Bronchial epithelial cell (primary cell): ENCODE measurements at regions not wholly inside any gene's neighbourhood (a gene's known extent, or its start where the extent isn't known, plus 50 kb on each side); places are given as distances from the start of the nearest gene placed in this dataset.
"Not testable (repeated sequence)": the region's sequence is repeated elsewhere in the genome, so short reads cannot be mapped to it uniquely, and the experiment has no call there.

ENCODE experiments used
- DNase-seq: peaks from one replicate; pipeline ENCODE4 v3.0.0-alpha.2; 2010; ENCODE audit warnings: low read depth
- FAIRE-seq: peaks from 2 replicates; lab custom pipeline; 2011; peaks lifted over from hg19 to GRCh38; lab: Jason Lieb, UNC
- H3K27me3 ChIP-seq: 2 replicates; pipeline ENCODE4 v1.5.1; 2011; ENCODE audit warnings: low read length; ENCODE audit not compliant: control insufficient read depth, insufficient read depth
- H3K36me3 ChIP-seq: 2 replicates; pipeline ENCODE4 v1.5.1; 2011; ENCODE audit warnings: low read length; ENCODE audit not compliant: control insufficient read depth, insufficient read depth
- H3K4me3 ChIP-seq: 2 replicates; pipeline ENCODE4 v1.5.1; 2011; ENCODE audit warnings: mild to moderate bottlenecking, low read depth, low read length, control low read depth
- TF ChIP-seq, protein P1 (sequence below): IDR thresholded peaks from 2 replicates; pipeline ENCODE4 v1.5.1; 2011; ENCODE audit warnings: mild to moderate bottlenecking, moderate library complexity, low read length, control low read depth, inconsistent platforms; ENCODE audit not compliant: insufficient read depth, severe bottlenecking

DNA sequence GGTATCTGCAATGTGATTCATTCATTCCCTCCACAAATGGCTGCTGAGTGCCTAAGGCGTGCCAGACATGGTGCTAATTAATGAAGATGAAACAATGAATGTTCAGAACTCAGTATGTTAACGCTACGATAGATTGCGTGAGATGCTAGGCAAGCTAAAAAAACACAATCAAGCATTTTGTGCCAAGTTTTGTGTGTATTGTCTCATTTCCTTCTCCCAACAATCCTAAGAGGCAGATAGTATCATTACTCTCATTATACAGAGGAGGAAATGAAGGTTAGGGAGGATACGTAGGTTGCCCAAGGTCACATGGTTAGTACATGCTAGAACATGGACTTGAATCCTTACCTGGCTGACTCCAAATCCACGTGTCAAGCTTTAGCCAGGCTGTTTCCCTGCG is 264.4 kb downstream of the EFCAB11 start:
- no peaks in the 10 kb centered on the region for H3K27me3 ChIP-seq
- no peak overlapping the region for H3K4me3 ChIP-seq
- TF ChIP-seq, protein P1, sequence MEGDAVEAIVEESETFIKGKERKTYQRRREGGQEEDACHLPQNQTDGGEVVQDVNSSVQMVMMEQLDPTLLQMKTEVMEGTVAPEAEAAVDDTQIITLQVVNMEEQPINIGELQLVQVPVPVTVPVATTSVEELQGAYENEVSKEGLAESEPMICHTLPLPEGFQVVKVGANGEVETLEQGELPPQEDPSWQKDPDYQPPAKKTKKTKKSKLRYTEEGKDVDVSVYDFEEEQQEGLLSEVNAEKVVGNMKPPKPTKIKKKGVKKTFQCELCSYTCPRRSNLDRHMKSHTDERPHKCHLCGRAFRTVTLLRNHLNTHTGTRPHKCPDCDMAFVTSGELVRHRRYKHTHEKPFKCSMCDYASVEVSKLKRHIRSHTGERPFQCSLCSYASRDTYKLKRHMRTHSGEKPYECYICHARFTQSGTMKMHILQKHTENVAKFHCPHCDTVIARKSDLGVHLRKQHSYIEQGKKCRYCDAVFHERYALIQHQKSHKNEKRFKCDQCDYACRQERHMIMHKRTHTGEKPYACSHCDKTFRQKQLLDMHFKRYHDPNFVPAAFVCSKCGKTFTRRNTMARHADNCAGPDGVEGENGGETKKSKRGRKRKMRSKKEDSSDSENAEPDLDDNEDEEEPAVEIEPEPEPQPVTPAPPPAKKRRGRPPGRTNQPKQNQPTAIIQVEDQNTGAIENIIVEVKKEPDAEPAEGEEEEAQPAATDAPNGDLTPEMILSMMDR, result no peak
- no peaks in the 10 kb centered on the region for H3K36me3 ChIP-seq
- DNase-seq (peak; percentile 30), FAIRE-seq (no peak)

DNA sequence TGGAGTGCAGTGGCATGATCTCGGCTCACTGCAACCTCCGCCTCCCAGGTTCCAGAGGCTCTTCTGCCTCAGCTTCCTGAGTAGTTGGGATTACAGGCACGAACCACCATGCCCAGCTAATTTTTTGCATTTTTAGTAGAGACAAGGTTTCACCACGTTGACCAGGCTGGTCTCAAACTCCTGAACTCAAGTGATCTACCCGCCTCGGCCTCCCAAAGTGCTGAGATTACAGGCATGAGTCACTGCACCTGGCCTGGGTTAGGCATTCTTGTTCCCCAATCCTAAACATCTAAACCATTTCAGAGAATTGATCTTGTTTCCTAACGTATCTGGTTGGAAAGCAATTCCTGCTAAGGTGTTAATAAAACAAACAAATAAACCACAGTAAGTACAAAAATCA is 264.8 kb downstream of the EFCAB11 start:
- not testable (repeated sequence) for H3K36me3 ChIP-seq, H3K4me3 ChIP-seq, H3K27me3 ChIP-seq, DNase-seq, FAIRE-seq

DNA sequence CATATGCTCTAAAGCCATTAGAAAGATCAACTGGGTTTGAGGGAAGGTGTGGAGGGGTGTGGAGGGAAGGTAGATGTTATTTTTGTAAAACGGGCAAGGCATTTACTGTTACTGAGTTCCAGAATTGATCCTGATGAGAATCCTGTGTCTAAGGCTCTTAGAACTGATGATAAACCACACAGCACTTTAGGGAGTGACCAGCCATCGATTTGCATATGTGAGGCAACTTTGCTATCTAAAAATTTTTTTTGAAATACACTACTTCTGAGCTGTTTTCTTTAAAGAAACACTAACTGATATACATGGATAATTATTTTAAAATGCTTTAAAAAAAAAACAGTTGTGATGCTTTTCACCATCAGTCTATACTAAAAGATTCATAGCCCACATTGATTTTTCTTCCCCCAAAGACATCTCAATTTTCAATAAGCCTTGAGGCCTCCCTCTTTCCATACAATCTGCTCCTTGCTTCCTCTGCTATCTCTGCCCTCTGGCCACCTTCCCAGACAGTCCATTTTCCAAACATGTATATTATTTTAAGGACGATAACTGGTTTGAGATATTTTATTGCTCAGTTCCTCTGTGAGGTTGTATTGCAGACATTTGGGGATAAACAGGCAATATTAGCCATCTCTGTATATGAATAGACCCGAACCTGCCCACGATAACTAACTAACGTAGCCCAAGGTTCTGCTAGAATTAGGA is 265.9 kb downstream of the EFCAB11 start:
- no peak for FAIRE-seq
- DNase-seq, result no peak
- Histone ChIP-seq H3K36me3 (no peaks in the 10 kb centered on the region), H3K27me3 (no peaks in the 10 kb centered on the region), H3K4me3 (no peak overlapping the region)
- TF ChIP-seq, protein P1, result no peak

DNA sequence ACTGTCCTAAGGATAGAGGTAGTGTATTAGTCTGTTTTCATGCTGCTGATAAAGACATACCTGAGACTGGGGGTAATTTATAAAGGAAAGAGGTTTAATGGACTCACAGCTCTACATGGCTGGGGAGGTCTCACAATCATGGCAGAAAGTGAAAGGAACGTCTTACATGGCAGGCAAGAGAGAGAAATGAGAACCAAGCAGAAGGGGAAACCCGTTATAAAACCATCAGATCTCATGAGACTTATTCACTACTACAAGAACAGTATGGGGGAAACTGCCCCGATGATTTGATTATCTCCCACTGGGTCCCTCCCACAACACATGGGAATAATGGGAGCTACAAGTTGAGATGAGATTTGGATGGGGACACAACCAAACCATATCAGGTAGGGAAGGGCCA is 267.4 kb downstream of the EFCAB11 start:
- not testable (repeated sequence) for H3K27me3 ChIP-seq, FAIRE-seq, H3K36me3 ChIP-seq, DNase-seq, H3K4me3 ChIP-seq

DNA sequence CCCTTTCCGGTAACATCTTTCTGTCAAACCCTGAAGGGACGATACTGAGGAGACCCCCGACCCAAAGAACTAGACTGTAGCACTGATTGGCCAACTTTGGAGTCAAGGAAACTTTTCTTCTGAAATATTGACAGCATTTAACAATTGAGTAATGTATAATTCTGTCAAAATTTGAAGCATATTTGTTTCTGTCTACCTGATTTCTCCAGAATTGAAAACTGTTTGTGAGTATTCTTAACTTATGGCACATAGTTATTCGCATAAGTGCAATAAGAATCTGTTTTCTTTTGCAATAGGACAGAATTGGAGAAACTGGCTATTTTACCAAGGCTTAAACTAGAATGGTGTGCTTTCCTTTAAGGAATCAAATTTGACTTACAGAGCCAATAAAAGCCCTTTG is 267.1 kb upstream of the FOXN3 start:
- FAIRE-seq, result no peak
- no peaks in the 10 kb centered on the region for H3K27me3 ChIP-seq
- TF ChIP-seq, protein P1, result no peak

DNA sequence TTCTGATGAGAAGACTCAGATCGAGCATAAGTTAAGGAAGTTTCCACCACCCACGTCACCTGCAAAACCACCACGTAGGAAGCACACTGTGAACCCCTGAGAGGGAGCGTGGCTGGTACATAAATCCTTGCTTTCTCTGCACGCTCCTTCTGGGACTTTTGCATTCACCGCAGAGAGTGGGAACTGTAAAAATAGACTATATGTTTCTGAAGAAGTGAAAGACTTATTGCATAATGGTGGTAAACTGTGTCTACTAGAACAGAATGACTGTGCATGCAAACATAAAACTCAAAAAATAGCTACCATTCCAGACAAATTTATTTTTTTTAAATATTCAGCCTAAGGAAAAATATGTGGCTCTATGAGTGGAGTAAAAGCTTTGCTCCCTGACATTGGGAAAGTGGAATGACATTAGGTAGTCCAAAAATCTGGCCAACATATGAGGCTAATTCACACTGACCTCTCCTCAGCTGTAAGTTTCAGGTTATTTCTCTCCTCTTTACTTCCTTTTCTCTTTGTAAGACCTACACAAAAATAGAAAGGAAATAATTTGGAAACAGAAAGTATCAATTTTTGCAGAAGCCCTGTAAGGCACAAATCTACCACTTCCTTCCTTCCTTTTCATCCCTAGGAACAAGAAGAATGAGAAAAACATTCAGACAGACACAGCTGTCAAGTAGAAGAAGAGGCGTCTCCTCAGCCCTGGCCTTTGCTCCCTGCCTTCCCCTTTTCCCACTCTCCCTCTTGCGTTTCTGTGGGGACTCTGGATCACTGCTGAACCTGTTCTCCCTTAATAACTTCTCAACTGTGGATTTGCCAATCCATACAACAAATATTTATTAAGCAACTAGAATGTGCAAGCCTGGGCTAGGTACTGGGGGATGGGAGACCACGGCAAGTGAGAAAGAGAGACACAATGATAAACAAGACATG is 264.3 kb upstream of the FOXN3 start:
- H3K4me3 ChIP-seq, result no peak overlapping the region
- no peaks in the 10 kb centered on the region for H3K27me3 ChIP-seq
- FAIRE-seq (no peak), DNase-seq (no peak)
- TF ChIP-seq, protein P1, result no peak
- H3K36me3 ChIP-seq, result no peaks in the 10 kb centered on the region

More for the DNA sequence above, 267.1 kb upstream of the FOXN3 start:
- DNase-seq, result no peak
- Histone ChIP-seq H3K4me3 (no peak overlapping the region), H3K36me3 (no peaks in the 10 kb centered on the region)
